Heart right ventricle (tissue), 16 donors: ENCODE measurements at regions not wholly inside any gene's neighbourhood (a gene's known extent, or its start where the extent isn't known, plus 50 kb on each side); places are given as distances from the start of the nearest gene placed in this dataset.

Source experiments
- ATAC-seq, 8 donors: fragments of 200-7000 bp; cut with Tn5 transposase; one replicate each; pipeline ENCODE4 v1.9.1; 2020; ENCODE audit warnings: mild to moderate bottlenecking in 8 of 8, moderate library complexity in 8 of 8, moderate number of reproducible peaks in 1 of 8
- DNase-seq, 2 donors: peaks; one replicate each; pipeline ENCODE4 v3.0.0-alpha.2; 2020
- H3K27ac ChIP-seq, 10 donors: fragments of 200-600 bp; sonication (generic) in 2 of 10; one replicate each; pipeline versions ENCODE4 v1.5.0 to v1.8.0; 2020 to 2022; ENCODE audit warnings: mild to moderate bottlenecking in 3 of 10
- H3K27me3 ChIP-seq, 7 donors: fragments of 200-600 bp; one replicate each; pipeline ENCODE4 v1.8.0; 2021 to 2022; ENCODE audit warnings: mild to moderate bottlenecking in 2 of 7
- H3K36me3 ChIP-seq, 9 donors: fragments of 200-600 bp; sonication (generic) in 1 of 9; one replicate each; pipeline versions ENCODE4 v1.5.0 to v1.8.0; 2020 to 2022; ENCODE audit warnings: mild to moderate bottlenecking in 2 of 9
- H3K4me1 ChIP-seq, 9 donors: fragments of 200-600 bp; sonication (generic) in 1 of 9; one replicate each; pipeline versions ENCODE4 v1.5.0 to v1.8.0; 2020 to 2022; ENCODE audit warnings: mild to moderate bottlenecking in 4 of 9
- H3K4me3 ChIP-seq, 10 donors: fragments of 200-600 bp; sonication (generic) in 2 of 10; one replicate each; pipeline versions ENCODE4 v1.5.0 to v1.8.0; 2020 to 2022; ENCODE audit warnings: mild to moderate bottlenecking in 7 of 10, moderate library complexity in 2 of 10
- H3K9me3 ChIP-seq, 11 donors: fragments of 200-600 bp in 10 of 11; sonication (generic) in 2 of 11; one replicate each; pipeline versions ENCODE4 v1.5.0 to v1.8.0; 2013 to 2022; ENCODE audit warnings: mild to moderate bottlenecking in 2 of 11, control low read depth in 1 of 11, moderate library complexity in 1 of 11
- CTCF ChIP-seq, 9 donors: fragments of 200-600 bp; sonication (generic) in 2 of 9; IDR thresholded peaks; one replicate each; pipeline versions ENCODE4 v1.5.0 to v1.8.0; 2021 to 2022; ENCODE audit warnings: antibody characterized with exemption in 9 of 9, mild to moderate bottlenecking in 5 of 9, moderate library complexity in 1 of 9
- WGBS, 2 donors: extraction: QIAGEN DNeasy Blood & Tissue Kit; methylation state at CpG; one replicate each; pipeline ENCODE4 v1.1.7; 2013; ENCODE audit warnings: inconsistent platforms in 1 of 2; 5-methylcytosine and 5-hydroxymethylcytosine counted together
- intact Hi-C, 10 donors: fragments of 100-400 bp; cut with DNase I; formaldehyde crosslinking; loops; one replicate each; pipeline versions ENCODE4 v1.11.1 to v1.14.2; 2022
- donor health status: Arrhythmogenic right ventricular cardiomyopathy.
- donor health status: ischemic (EF 13 %, LVEDD 7.1; RV severe dilation, severe dysfunction).
- donor health status: healthy with polysubstance abuse.
- donor health status: DM: no; HTN: yes; CAD: no.
- donor health status: DM: no; HTN: no; CAD: no.
- donor health status: ischemic (EF 25% LVEDD 6.9; RV normal size, moderate dysfunction).
- donor health status: ischemic (EF 25% LVEDD 5.7; RV mildly dilated, moderate dysfunction).
- donor health status: healthy.
- donor health status: DM: yes; HTN: yes; CAD: no.
- donor health status: Ischemic cardiomyopathy.
- donor health status: ischemic (EF 35%, LVEDD 5.7; RV mildly dilated, moderate dysfunction).
- donor health status: nonischemic (EF 11% LVEDD 7.7; RV severe dilation, severe dysfunction).
- donor health status: DM: yes; HTN: yes; CAD: no.
- donor health status: PGD.
- donor health status: ischemic (EF 29% LVEDD 5.4; RV normal size, mild dysfunction).
- donor health status: nonischemic (EF 23%, LVEDD 6.1; RV moderate dilation, normal function).

GRCh38 chr1:96498744-96499340 is 222.7 kb upstream of the PTBP2 start:
- intact Hi-C loops = no loop called here
- no peaks in the 10 kb centered on the region for H3K4me1 ChIP-seq
- H3K9me3 ChIP-seq = peaks cover 0 to 5% (median 0%) of the 10 kb centered on the region in 11 donors
- no peak for TF ChIP-seq CTCF (IDR thresholded peaks at IDR 0.05)
- no peak overlapping the region for H3K27ac ChIP-seq
- no peak for DNase-seq
- H3K4me3 ChIP-seq = no peak overlapping the region
- H3K36me3 ChIP-seq = no peaks in the 10 kb centered on the region
- H3K27me3 ChIP-seq = no peaks in the 10 kb centered on the region
- no peak for ATAC-seq
- 80 to 84% methylated on average over 5 of the region's 5 CpGs for WGBS, 2 donors

DNA sequence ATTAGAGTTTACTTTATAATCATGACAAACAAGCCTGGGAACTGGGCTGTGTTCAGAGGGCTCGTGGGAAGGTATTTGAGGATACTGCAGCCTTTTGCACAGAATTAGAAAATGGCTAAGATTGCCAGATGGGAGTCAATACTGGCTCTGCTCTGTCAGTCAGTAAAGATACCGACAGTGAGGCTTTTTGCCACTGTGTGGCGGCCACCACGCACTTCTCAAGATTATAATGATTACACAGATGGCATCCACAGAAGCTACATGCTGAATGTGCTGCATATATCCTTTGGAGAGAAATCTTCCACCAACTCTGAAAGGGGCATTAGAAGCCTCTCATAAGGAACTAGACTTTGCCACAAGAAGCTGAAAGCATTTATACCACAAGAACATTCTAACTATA is 213.4 kb upstream of the PTBP2 start:
- H3K9me3 ChIP-seq = peaks cover 0 to 8% (median 0%) of the 10 kb centered on the region in 11 donors
- intact Hi-C loops = no loop called here
- ATAC-seq = no peak
- no peak for TF ChIP-seq CTCF (IDR thresholded peaks at IDR 0.05)
- H3K27me3 ChIP-seq = no peaks in the 10 kb centered on the region
- H3K4me3 ChIP-seq = no peak overlapping the region
- no peak overlapping the region for H3K27ac ChIP-seq
- no peak for DNase-seq
- 67 to 75% methylated on average over 4 of the region's 4 CpGs for WGBS, 2 donors
- no peaks in the 10 kb centered on the region for H3K36me3 ChIP-seq
- H3K4me1 ChIP-seq = no peaks in the 10 kb centered on the region

- Histone ChIP-seq H3K36me3 (no peaks in the 10 kb centered on the region), H3K27me3 (no peaks in the 10 kb centered on the region), H3K27ac (no peak overlapping the region), H3K4me1 (no peaks in the 10 kb centered on the region), H3K9me3 (no peaks in the 10 kb centered on the region), H3K4me3 (no peak overlapping the region)
- ATAC-seq (no peak), DNase-seq (no peak)
- intact Hi-C loops = no loop called here
- no peak for TF ChIP-seq CTCF (IDR thresholded peaks at IDR 0.05)
- WGBS, 2 donors = 80 to 89% methylated on average over 1 of the region's 1 CpG
Observed at GRCh38 chr1:96509339-96509738, 212.2 kb upstream of the PTBP2 start.

GRCh38 chr1:96509951-96510350 is 211.6 kb upstream of the PTBP2 start:
- H3K27ac ChIP-seq = no peak overlapping the region
- ATAC-seq (no peak), DNase-seq (no peak)
- no peaks in the 10 kb centered on the region for H3K27me3 ChIP-seq
- intact Hi-C loops = no loop called here
- no peak for TF ChIP-seq CTCF (IDR thresholded peaks at IDR 0.05)
- no peak overlapping the region for H3K4me3 ChIP-seq
- 62 to 88% methylated on average over 2 of the region's 2 CpGs for WGBS, 2 donors
- no peaks in the 10 kb centered on the region for H3K9me3 ChIP-seq
- H3K36me3 ChIP-seq = no peaks in the 10 kb centered on the region
- no peaks in the 10 kb centered on the region for H3K4me1 ChIP-seq
